WTC11 (cell line): ENCODE measurements at regions not wholly inside any gene's neighbourhood (a gene's known extent, or its start where the extent isn't known, plus 50 kb on each side); places are given as distances from the start of the nearest gene placed in this dataset.

Experiments used
- ATAC-seq: fragments of 200-7000 bp; cut with Tn5 transposase; 2 replicates; pipeline ENCODE4 v1.10.0; 2021; ENCODE audit warnings: mild to moderate bottlenecking, moderate library complexity
- CTCF ChIA-PET: fragments of 300-600 bp; sonication (Branson Sonifier 250); formaldehyde crosslinking; loops from one replicate; lab custom pipeline; 2021; ENCODE audit warnings: antibody characterized with exemption; lab: Charles Lee
- POLR2A ChIA-PET: fragments of 350-600 bp; sonication (Branson Sonifier 250); formaldehyde crosslinking; loops from one replicate; lab custom pipeline; 2021; ENCODE audit warnings: antibody characterized with exemption; lab: Charles Lee
- DNase-seq: peaks from one replicate; pipeline ENCODE4 v3.0.0; 2021; ENCODE audit warnings: low spot score
- H3K27ac Mint-ChIP-seq: 2 replicates; pipeline ENCODE4 v1.8.0; 2021; ENCODE audit warnings: mixed read lengths
- H3K27me3 Mint-ChIP-seq: 2 replicates; pipeline ENCODE4 v1.8.0; 2021; ENCODE audit warnings: low read depth, mild to moderate bottlenecking, moderate library complexity, mixed read lengths
- H3K36me3 Mint-ChIP-seq: 2 replicates; pipeline ENCODE4 v1.8.0; 2021; ENCODE audit warnings: mixed read lengths
- H3K4me1 Mint-ChIP-seq: 2 replicates; pipeline ENCODE4 v1.8.0; 2022; ENCODE audit warnings: mixed read lengths
- H3K4me3 Mint-ChIP-seq: 2 replicates; pipeline ENCODE4 v1.8.0; 2021; ENCODE audit warnings: mild to moderate bottlenecking, moderate library complexity, mixed read lengths
- H3K9me3 Mint-ChIP-seq: 2 replicates; pipeline ENCODE4 v1.8.0; 2021; ENCODE audit warnings: mixed read lengths
- CBFB ChIP-seq: sonication (generic); formaldehyde crosslinking; IDR thresholded peaks from 2 replicates; pipeline ENCODE4 v1.8.1; 2022; ENCODE audit warnings: mild to moderate bottlenecking, low read depth, missing genetic modification reagents
- CREB1 ChIP-seq: sonication (generic); formaldehyde crosslinking; IDR thresholded peaks from 2 replicates; pipeline ENCODE4 v1.8.0; 2023; ENCODE audit warnings: mild to moderate bottlenecking, missing genetic modification reagents
- ESRRA ChIP-seq: sonication (generic); formaldehyde crosslinking; IDR thresholded peaks from 2 replicates; pipeline ENCODE4 v1.8.1; 2022; ENCODE audit warnings: mild to moderate bottlenecking, missing genetic modification reagents, borderline replicate concordance
- FOXP1 ChIP-seq: sonication (generic); formaldehyde crosslinking; IDR thresholded peaks from 2 replicates; pipeline ENCODE4 v1.8.0; 2022; ENCODE audit warnings: missing genetic modification reagents, mild to moderate bottlenecking, moderate library complexity, borderline replicate concordance
- IRF2 ChIP-seq: sonication (generic); formaldehyde crosslinking; IDR thresholded peaks from 2 replicates; pipeline ENCODE4 v1.8.0; 2022; ENCODE audit warnings: low read depth, missing genetic modification reagents, borderline replicate concordance
- JUN ChIP-seq: sonication (generic); formaldehyde crosslinking; IDR thresholded peaks from 2 replicates; pipeline ENCODE4 v1.8.0; 2023; ENCODE audit warnings: mild to moderate bottlenecking, missing genetic modification reagents
- NFE2L1 ChIP-seq: sonication (generic); formaldehyde crosslinking; IDR thresholded peaks from 2 replicates; pipeline ENCODE4 v1.8.1; 2023; ENCODE audit warnings: missing genetic modification reagents
- NFYB ChIP-seq: sonication (generic); formaldehyde crosslinking; conservative IDR thresholded peaks from 2 replicates; pipeline ENCODE4 v1.8.0; 2022; ENCODE audit warnings: low read depth, missing genetic modification reagents
- NR2C2 ChIP-seq: sonication (generic); formaldehyde crosslinking; IDR thresholded peaks from 2 replicates; pipeline ENCODE4 v1.8.0; 2022; ENCODE audit warnings: mild to moderate bottlenecking, missing genetic modification reagents
- OVOL2 ChIP-seq: fragments of 250-450 bp; sonication (Bioruptor Pico); IDR thresholded peaks from 2 replicates; pipeline ENCODE4 v1.9.0; 2021; ENCODE audit warnings: mild to moderate bottlenecking, borderline replicate concordance
- RELA ChIP-seq: sonication (generic); formaldehyde crosslinking; IDR thresholded peaks from 2 replicates; pipeline ENCODE4 v1.8.1; 2022; ENCODE audit warnings: missing genetic modification reagents, mild to moderate bottlenecking, borderline replicate concordance
- SP1 ChIP-seq: sonication (generic); formaldehyde crosslinking; conservative IDR thresholded peaks from 2 replicates; pipeline ENCODE4 v1.8.1; 2022; ENCODE audit warnings: missing genetic modification reagents
- TCF7 ChIP-seq: sonication (generic); formaldehyde crosslinking; IDR thresholded peaks from 2 replicates; pipeline ENCODE4 v1.8.0; 2022; ENCODE audit warnings: mild to moderate bottlenecking, low read depth, missing genetic modification reagents, moderate library complexity
- ZNF121 ChIP-seq: sonication (generic); formaldehyde crosslinking; IDR thresholded peaks from 2 replicates; pipeline ENCODE4 v1.8.0; 2023; ENCODE audit warnings: missing genetic modification reagents
- ZNF396 ChIP-seq: fragments of 250-450 bp; sonication (Bioruptor Pico); IDR thresholded peaks from 2 replicates; pipeline ENCODE4 v1.8.0; 2021; ENCODE audit warnings: mild to moderate bottlenecking, moderate library complexity, borderline replicate concordance
- ZNF416 ChIP-seq: fragments of 250-450 bp; sonication (Bioruptor Pico); IDR thresholded peaks from 2 replicates; pipeline ENCODE4 v1.9.0; 2021; ENCODE audit warnings: mild to moderate bottlenecking, inconsistent platforms
- ZNF423 ChIP-seq: fragments of 250-450 bp; sonication (Bioruptor Pico); IDR thresholded peaks from 2 replicates; pipeline ENCODE4 v2.1.2; 2022; ENCODE audit warnings: mild to moderate bottlenecking, moderate library complexity
- TF ChIP-seq, protein P1 (sequence below): sonication (generic); formaldehyde crosslinking; IDR thresholded peaks from 2 replicates; pipeline ENCODE4 v1.8.1; 2022; ENCODE audit warnings: low read depth, missing genetic modification reagents, borderline replicate concordance
- TF ChIP-seq, protein P2 (sequence below): sonication (generic); formaldehyde crosslinking; IDR thresholded peaks from 2 replicates; pipeline ENCODE4 v1.8.1; 2022; ENCODE audit warnings: mild to moderate bottlenecking, moderate library complexity, missing genetic modification reagents
- TF ChIP-seq, protein P3 (sequence below): sonication (generic); formaldehyde crosslinking; IDR thresholded peaks from 2 replicates; pipeline ENCODE4 v1.8.0; 2023; ENCODE audit warnings: mild to moderate bottlenecking, missing genetic modification reagents
- TF ChIP-seq, protein P4 (sequence below): sonication (generic); formaldehyde crosslinking; conservative IDR thresholded peaks from 2 replicates; pipeline ENCODE4 v1.8.1; 2023; ENCODE audit warnings: mild to moderate bottlenecking, low read depth, missing genetic modification reagents, moderate library complexity
- TF ChIP-seq, protein P5 (sequence below): sonication (generic); formaldehyde crosslinking; IDR thresholded peaks from 2 replicates; pipeline ENCODE4 v1.8.0; 2022; ENCODE audit warnings: mild to moderate bottlenecking, missing genetic modification reagents
- TF ChIP-seq, protein P6 (sequence below): fragments of 250-450 bp; sonication (Bioruptor Pico); IDR thresholded peaks from 2 replicates; pipeline ENCODE4 v1.9.0; 2021; ENCODE audit warnings: moderate library complexity, mild to moderate bottlenecking, inconsistent platforms, borderline replicate concordance

DNA sequence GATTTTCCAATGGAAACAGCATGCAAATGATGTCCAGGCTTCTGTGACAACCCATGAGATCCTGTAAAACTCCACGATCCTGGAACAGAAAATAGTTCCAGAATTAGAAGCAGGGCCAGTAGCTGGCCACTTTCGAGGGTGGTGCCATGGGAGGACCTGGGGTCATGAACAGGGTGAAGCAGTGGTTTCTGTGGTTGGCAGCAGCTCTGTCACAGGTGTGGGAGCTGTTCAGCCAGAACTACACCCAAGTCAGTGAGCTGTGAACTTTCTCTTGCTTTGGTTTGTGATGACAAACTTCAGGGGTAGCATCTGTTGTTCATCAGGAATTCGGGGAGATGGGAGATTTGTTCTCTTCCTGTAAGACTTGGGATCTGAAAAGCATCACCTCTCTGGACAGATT lies 314.4 kb upstream of the NT5C1B start:
- CTCF ChIA-PET: no interaction called here

DNA sequence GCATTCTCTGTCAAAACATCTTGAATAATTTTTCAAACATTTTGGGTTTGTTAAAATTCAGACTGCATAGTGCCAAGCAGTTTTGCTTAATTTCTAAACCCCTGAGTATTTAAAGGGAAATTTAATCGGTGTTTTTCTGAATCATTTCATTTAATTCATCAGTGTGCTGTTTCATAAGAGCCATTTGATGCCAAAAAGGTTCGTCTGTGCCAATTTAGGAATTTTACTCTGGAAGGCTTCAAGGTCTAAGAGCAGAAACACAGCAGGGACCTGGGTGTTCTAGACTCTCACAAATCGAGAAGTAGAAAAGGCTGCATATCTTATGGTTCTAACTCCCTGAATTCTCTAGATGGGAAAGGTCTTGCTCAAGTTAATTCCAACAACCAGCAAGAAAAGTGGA lies 311.9 kb upstream of the NT5C1B start:
- Mint-ChIP-seq H3K36me3 (no peaks in the 10 kb centered on the region), H3K9me3 (no peaks in the 10 kb centered on the region), H3K4me1 (no peaks in the 10 kb centered on the region), H3K27me3 (no peaks in the 10 kb centered on the region), H3K27ac (no peak overlapping the region), H3K4me3 (no peak overlapping the region)
- DNase-seq (no peak), ATAC-seq (no peak)
- ChIA-PET CTCF (no interaction called here), POLR2A (no interaction called here)
- TF ChIP-seq CREB1 (CRISPR knock-in tag) (no peak), TCF7 (no peak), JUN (CRISPR knock-in tag) (no peak), OVOL2 (no peak), ESRRA (CRISPR knock-in tag) (no peak), ZNF416 (CRISPR knock-in tag) (no peak), NFE2L1 (CRISPR knock-in tag) (no peak), CBFB (CRISPR knock-in tag) (no peak), NR2C2 (no peak), ZNF423 (no peak)
- TF ChIP-seq, protein P1, sequence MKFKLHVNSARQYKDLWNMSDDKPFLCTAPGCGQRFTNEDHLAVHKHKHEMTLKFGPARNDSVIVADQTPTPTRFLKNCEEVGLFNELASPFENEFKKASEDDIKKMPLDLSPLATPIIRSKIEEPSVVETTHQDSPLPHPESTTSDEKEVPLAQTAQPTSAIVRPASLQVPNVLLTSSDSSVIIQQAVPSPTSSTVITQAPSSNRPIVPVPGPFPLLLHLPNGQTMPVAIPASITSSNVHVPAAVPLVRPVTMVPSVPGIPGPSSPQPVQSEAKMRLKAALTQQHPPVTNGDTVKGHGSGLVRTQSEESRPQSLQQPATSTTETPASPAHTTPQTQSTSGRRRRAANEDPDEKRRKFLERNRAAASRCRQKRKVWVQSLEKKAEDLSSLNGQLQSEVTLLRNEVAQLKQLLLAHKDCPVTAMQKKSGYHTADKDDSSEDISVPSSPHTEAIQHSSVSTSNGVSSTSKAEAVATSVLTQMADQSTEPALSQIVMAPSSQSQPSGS (CRISPR knock-in tag): no peak
- TF ChIP-seq, protein P2, sequence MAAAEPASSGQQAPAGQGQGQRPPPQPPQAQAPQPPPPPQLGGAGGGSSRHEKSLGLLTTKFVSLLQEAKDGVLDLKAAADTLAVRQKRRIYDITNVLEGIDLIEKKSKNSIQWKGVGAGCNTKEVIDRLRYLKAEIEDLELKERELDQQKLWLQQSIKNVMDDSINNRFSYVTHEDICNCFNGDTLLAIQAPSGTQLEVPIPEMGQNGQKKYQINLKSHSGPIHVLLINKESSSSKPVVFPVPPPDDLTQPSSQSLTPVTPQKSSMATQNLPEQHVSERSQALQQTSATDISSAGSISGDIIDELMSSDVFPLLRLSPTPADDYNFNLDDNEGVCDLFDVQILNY (CRISPR knock-in tag): no peak

More for the DNA sequence above, 314.4 kb upstream of the NT5C1B start:
- TF ChIP-seq ZNF423 (no peak), ZNF121 (no peak), NFYB (no peak), SP1 (no peak), TCF7 (no peak), RELA (CRISPR knock-in tag) (no peak), ZNF396 (CRISPR knock-in tag) (no peak), FOXP1 (CRISPR knock-in tag) (no peak), IRF2 (CRISPR knock-in tag) (no peak)
- TF ChIP-seq, protein P3, sequence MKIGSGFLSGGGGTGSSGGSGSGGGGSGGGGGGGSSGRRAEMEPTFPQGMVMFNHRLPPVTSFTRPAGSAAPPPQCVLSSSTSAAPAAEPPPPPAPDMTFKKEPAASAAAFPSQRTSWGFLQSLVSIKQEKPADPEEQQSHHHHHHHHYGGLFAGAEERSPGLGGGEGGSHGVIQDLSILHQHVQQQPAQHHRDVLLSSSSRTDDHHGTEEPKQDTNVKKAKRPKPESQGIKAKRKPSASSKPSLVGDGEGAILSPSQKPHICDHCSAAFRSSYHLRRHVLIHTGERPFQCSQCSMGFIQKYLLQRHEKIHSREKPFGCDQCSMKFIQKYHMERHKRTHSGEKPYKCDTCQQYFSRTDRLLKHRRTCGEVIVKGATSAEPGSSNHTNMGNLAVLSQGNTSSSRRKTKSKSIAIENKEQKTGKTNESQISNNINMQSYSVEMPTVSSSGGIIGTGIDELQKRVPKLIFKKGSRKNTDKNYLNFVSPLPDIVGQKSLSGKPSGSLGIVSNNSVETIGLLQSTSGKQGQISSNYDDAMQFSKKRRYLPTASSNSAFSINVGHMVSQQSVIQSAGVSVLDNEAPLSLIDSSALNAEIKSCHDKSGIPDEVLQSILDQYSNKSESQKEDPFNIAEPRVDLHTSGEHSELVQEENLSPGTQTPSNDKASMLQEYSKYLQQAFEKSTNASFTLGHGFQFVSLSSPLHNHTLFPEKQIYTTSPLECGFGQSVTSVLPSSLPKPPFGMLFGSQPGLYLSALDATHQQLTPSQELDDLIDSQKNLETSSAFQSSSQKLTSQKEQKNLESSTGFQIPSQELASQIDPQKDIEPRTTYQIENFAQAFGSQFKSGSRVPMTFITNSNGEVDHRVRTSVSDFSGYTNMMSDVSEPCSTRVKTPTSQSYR (CRISPR knock-in tag): no peak
- TF ChIP-seq, protein P4, sequence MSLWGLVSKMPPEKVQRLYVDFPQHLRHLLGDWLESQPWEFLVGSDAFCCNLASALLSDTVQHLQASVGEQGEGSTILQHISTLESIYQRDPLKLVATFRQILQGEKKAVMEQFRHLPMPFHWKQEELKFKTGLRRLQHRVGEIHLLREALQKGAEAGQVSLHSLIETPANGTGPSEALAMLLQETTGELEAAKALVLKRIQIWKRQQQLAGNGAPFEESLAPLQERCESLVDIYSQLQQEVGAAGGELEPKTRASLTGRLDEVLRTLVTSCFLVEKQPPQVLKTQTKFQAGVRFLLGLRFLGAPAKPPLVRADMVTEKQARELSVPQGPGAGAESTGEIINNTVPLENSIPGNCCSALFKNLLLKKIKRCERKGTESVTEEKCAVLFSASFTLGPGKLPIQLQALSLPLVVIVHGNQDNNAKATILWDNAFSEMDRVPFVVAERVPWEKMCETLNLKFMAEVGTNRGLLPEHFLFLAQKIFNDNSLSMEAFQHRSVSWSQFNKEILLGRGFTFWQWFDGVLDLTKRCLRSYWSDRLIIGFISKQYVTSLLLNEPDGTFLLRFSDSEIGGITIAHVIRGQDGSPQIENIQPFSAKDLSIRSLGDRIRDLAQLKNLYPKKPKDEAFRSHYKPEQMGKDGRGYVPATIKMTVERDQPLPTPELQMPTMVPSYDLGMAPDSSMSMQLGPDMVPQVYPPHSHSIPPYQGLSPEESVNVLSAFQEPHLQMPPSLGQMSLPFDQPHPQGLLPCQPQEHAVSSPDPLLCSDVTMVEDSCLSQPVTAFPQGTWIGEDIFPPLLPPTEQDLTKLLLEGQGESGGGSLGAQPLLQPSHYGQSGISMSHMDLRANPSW (CRISPR knock-in tag): no peak
- TF ChIP-seq, protein P5, sequence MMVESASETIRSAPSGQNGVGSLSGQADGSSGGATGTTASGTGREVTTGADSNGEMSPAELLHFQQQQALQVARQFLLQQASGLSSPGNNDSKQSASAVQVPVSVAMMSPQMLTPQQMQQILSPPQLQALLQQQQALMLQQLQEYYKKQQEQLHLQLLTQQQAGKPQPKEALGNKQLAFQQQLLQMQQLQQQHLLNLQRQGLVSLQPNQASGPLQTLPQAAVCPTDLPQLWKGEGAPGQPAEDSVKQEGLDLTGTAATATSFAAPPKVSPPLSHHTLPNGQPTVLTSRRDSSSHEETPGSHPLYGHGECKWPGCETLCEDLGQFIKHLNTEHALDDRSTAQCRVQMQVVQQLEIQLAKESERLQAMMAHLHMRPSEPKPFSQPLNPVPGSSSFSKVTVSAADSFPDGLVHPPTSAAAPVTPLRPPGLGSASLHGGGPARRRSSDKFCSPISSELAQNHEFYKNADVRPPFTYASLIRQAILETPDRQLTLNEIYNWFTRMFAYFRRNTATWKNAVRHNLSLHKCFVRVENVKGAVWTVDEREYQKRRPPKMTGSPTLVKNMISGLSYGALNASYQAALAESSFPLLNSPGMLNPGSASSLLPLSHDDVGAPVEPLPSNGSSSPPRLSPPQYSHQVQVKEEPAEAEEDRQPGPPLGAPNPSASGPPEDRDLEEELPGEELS: no peak
- TF ChIP-seq, protein P6, sequence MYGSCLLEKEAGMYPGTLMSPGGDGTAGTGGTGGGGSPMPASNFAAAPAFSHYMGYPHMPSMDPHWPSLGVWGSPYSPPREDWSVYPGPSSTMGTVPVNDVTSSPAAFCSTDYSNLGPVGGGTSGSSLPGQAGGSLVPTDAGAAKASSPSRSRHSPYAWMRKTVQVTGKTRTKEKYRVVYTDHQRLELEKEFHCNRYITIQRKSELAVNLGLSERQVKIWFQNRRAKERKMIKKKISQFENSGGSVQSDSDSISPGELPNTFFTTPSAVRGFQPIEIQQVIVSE: no peak
- TF ChIP-seq, protein P2 (CRISPR knock-in tag): no peak
- ATAC-seq (no peak), DNase-seq (no peak)
- Mint-ChIP-seq H3K9me3 (no peaks in the 10 kb centered on the region), H3K4me1 (no peaks in the 10 kb centered on the region), H3K4me3 (no peak overlapping the region), H3K36me3 (no peaks in the 10 kb centered on the region), H3K27me3 (no peaks in the 10 kb centered on the region), H3K27ac (no peak overlapping the region)
- POLR2A ChIA-PET: no interaction called here
